Upper lobe of left lung (tissue), 4 donors: ENCODE measurements at regions not wholly inside any gene's neighbourhood (a gene's known extent, or its start where the extent isn't known, plus 50 kb on each side); places are given as distances from the start of the nearest gene placed in this dataset.

Experiments used
- CTCF ChIP-seq, 6 experiments: fragments of 450-650 bp in 4 of 6; fragments of 200-600 bp in 2 of 6; sonication (generic) in 2 of 6; IDR thresholded peaks; one replicate each; pipeline ENCODE4 v1.5.1; 2016 to 2019; ENCODE audit warnings: antibody characterized with exemption in 6 of 6
- POLR2A ChIP-seq, 4 donors: fragments of 450-650 bp; IDR thresholded peaks; one replicate each; pipeline ENCODE4 v1.5.1; 2016 to 2017; ENCODE audit warnings: antibody characterized with exemption in 4 of 4, mild to moderate bottlenecking in 2 of 4

GRCh38 chr18:8526332-8526731 is 82.9 kb upstream of the RAB12 start:
- TF ChIP-seq CTCF (IDR thresholded peaks at IDR 0.05), result no peak
- no peak for TF ChIP-seq POLR2A (IDR thresholded peaks at IDR 0.05)
